Keratinocyte (primary cell): ENCODE measurements at regions not wholly inside any gene's neighbourhood (a gene's known extent, or its start where the extent isn't known, plus 50 kb on each side); places are given as distances from the start of the nearest gene placed in this dataset.

Experiments used
- DNase-seq: peaks from one replicate; pipeline ENCODE4 v3.0.0-alpha.2; 2011; ENCODE audit warnings: low read depth, missing footprints, low spot score
- FAIRE-seq: peaks from 2 replicates; lab custom pipeline; 2011; peaks lifted over from hg19 to GRCh38; lab: Jason Lieb, UNC
- H2AFZ ChIP-seq: 2 replicates; pipeline ENCODE4 v1.6.0; 2012; ENCODE audit warnings: low read length, control low read depth, inconsistent platforms; ENCODE audit not compliant: control insufficient read depth
- H3K27ac ChIP-seq: 2 replicates; pipeline ENCODE4 v1.5.1; 2011; ENCODE audit warnings: low read length; ENCODE audit not compliant: control insufficient read depth, insufficient read depth
- H3K27me3 ChIP-seq: 3 replicates; pipeline ENCODE4 v1.6.0; 2011; ENCODE audit warnings: low read length; ENCODE audit not compliant: control insufficient read depth, insufficient read depth; ENCODE audit errors: extremely low read depth
- H3K36me3 ChIP-seq, 2 experiments: 2 replicates in 1 of 2; 3 replicates in 1 of 2; pipeline ENCODE4 v1.5.1; 2011; ENCODE audit warnings: low read length in 2 of 2, mild to moderate bottlenecking in 1 of 2; ENCODE audit not compliant: control insufficient read depth in 2 of 2, insufficient read depth in 2 of 2; ENCODE audit errors: extremely low read depth in 1 of 2
- H3K4me1 ChIP-seq: 3 replicates; pipeline ENCODE4 v1.5.1; 2011; ENCODE audit warnings: low read length; ENCODE audit not compliant: control insufficient read depth, insufficient read depth; ENCODE audit errors: extremely low read depth
- H3K4me2 ChIP-seq: 3 replicates; pipeline ENCODE4 v1.6.0; 2011; ENCODE audit warnings: low read depth, low read length; ENCODE audit not compliant: control insufficient read depth, insufficient read depth; ENCODE audit errors: extremely low read depth
- H3K4me3 ChIP-seq, 3 experiments: fragments of 200-600 bp in 1 of 3; sonication (generic) in 1 of 3; 2 replicates in 2 of 3; 3 replicates in 1 of 3; pipeline ENCODE4 v1.5.1; 2011 to 2016; ENCODE audit warnings: low read length in 3 of 3, mild to moderate bottlenecking in 3 of 3, control low read depth in 2 of 3, inconsistent platforms in 1 of 3, low read depth in 1 of 3, mixed read lengths in 1 of 3, mixed run types in 1 of 3, moderate library complexity in 1 of 3; ENCODE audit not compliant: control insufficient read depth in 2 of 3, insufficient read depth in 2 of 3; ENCODE audit errors: extremely low read depth in 1 of 3
- H3K79me2 ChIP-seq: 2 replicates; pipeline ENCODE4 v1.6.0; 2012; ENCODE audit warnings: low read length; ENCODE audit not compliant: control insufficient read depth, insufficient read depth
- H3K9ac ChIP-seq: 3 replicates; pipeline ENCODE4 v1.6.0; 2011; ENCODE audit warnings: low read length; ENCODE audit not compliant: control insufficient read depth, insufficient read depth; ENCODE audit errors: extremely low read depth
- H3K9me1 ChIP-seq: 3 replicates; pipeline ENCODE4 v1.6.0; 2011; ENCODE audit warnings: low read length; ENCODE audit not compliant: control insufficient read depth, insufficient read depth; ENCODE audit errors: extremely low read depth
- H3K9me3 ChIP-seq: 2 replicates; pipeline ENCODE4 v1.5.1; 2012; ENCODE audit warnings: low read depth, low read length; ENCODE audit not compliant: control insufficient read depth
- H4K20me1 ChIP-seq: 3 replicates; pipeline ENCODE4 v1.6.0; 2011; ENCODE audit warnings: low read length; ENCODE audit not compliant: control insufficient read depth, insufficient read depth; ENCODE audit errors: extremely low read depth
- CTCF ChIP-seq, 3 experiments: IDR thresholded peaks in 1 of 3; conservative IDR thresholded peaks in 1 of 3; optimal IDR thresholded peaks in 1 of 3; 2 replicates in 2 of 3; 3 replicates in 1 of 3; pipeline versions ENCODE3 to v1.5.1; 2011; ENCODE audit warnings: low read length in 3 of 3, mild to moderate bottlenecking in 3 of 3, moderate library complexity in 2 of 3, control low read depth in 1 of 3, inconsistent platforms in 1 of 3; ENCODE audit not compliant: insufficient read depth in 2 of 3; ENCODE audit errors: extremely low read depth in 1 of 3
- EZH2 ChIP-seq: IDR thresholded peaks from one replicate; pipeline ENCODE4 v1.6.1; 2012; ENCODE audit warnings: inconsistent platforms, mild to moderate bottlenecking, low read length, moderate library complexity
- dilution Hi-C: fragments of 300-500 bp; cut with MboI; formaldehyde crosslinking; loops from one replicate; pipeline ENCODE4 v1.7.0; 2020; ENCODE audit warnings: low sequenced_read_pairs; ENCODE audit not compliant: extremely low pct_ligation_motif_present

- H3K79me2 ChIP-seq, result no peaks in the 10 kb centered on the region
- H3K4me3 ChIP-seq, result no peak overlapping the region
- no peak overlapping the region for H3K27ac ChIP-seq
- peaks cover 2% of the 10 kb centered on the region for H4K20me1 ChIP-seq
- no peak for DNase-seq
- H3K4me2 ChIP-seq, result no peak overlapping the region
- no peaks in the 10 kb centered on the region for H3K36me3 ChIP-seq
- no peak overlapping the region for H3K9ac ChIP-seq
- H2AFZ ChIP-seq, result no peak overlapping the region
- no peaks in the 10 kb centered on the region for H3K4me1 ChIP-seq
- dilution Hi-C loops, result no loop called here
- peaks cover 50% of the 10 kb centered on the region for H3K27me3 ChIP-seq
- TF ChIP-seq EZH2, result no peak
- TF ChIP-seq CTCF (optimal IDR thresholded peaks at IDR 0.05 in 1 of 3, IDR thresholded peaks at IDR 0.05 in 1 of 3, conservative IDR thresholded peaks at IDR 0.05 in 1 of 3; ENCODE audit: extremely low read depth in 1 of 3, insufficient read depth in 2 of 3, low read length in 3 of 3), result no peak
- no peaks in the 10 kb centered on the region for H3K9me3 ChIP-seq
- H3K9me1 ChIP-seq, result no peaks in the 10 kb centered on the region
- FAIRE-seq, result no peak
These were observed 200.5 kb downstream of the UACA start for GRCh38 chr15:70562906-70563305.

- Histone ChIP-seq H2AFZ (no peak overlapping the region), H3K9me3 (no peaks in the 10 kb centered on the region), H3K79me2 (no peaks in the 10 kb centered on the region), H3K4me2 (no peak overlapping the region), H4K20me1 (peaks cover 2% of the 10 kb centered on the region), H3K4me3 (no peak overlapping the region), H3K27ac (no peak overlapping the region), H3K9me1 (no peaks in the 10 kb centered on the region), H3K27me3 (peaks cover 57% of the 10 kb centered on the region), H3K4me1 (no peaks in the 10 kb centered on the region), H3K9ac (no peak overlapping the region), H3K36me3 (no peaks in the 10 kb centered on the region)
- TF ChIP-seq CTCF (optimal IDR thresholded peaks at IDR 0.05 in 1 of 3, IDR thresholded peaks at IDR 0.05 in 1 of 3, conservative IDR thresholded peaks at IDR 0.05 in 1 of 3; ENCODE audit: extremely low read depth in 1 of 3, insufficient read depth in 2 of 3, low read length in 3 of 3) (no peak), EZH2 (no peak)
- no peak for DNase-seq
- dilution Hi-C loops, result no loop called here
- no peak for FAIRE-seq
These were observed 201.5 kb downstream of the UACA start for GRCh38 chr15:70561885-70562284.
